LNCaP clone FGC (cell line): ENCODE measurements at regions not wholly inside any gene's neighbourhood (a gene's known extent, or its start where the extent isn't known, plus 50 kb on each side); places are given as distances from the start of the nearest gene placed in this dataset.

Source experiments
- DNase-seq: peaks from one replicate; pipeline ENCODE4 v3.0.0-alpha.2; 2011; ENCODE audit warnings: low read depth
- H3K4me3 ChIP-seq: 2 replicates; pipeline ENCODE4 v1.5.1; 2011; ENCODE audit warnings: mild to moderate bottlenecking, low read depth, low read length, control low read depth
- TF ChIP-seq, protein P1 (sequence below): IDR thresholded peaks from 2 replicates; pipeline ENCODE4 v1.5.1; 2012; ENCODE audit warnings: mild to moderate bottlenecking; ENCODE audit not compliant: control insufficient read depth, insufficient read depth; ENCODE audit errors: extremely low read depth

DNA sequence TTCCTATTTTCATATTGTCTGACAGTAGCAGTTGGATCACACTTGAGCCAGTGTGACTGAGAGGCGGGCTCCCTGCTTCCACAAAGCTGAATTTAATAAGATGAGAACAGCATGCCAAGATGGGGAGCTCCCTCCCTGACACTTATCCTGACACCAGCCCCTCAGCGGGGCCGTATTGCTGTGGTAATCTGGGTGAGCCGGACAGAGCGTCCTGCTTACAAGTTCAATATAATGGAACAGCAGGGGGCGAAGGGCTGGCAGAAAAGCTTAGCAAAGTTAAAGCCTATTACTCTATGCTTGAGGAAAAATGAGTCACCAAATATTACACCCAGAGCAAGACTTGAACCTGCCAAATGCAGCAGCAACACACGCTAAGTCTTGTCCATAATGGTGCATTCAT lies 163.8 kb upstream of the CMC1 start:
- no peak for DNase-seq
- H3K4me3 ChIP-seq = no peak overlapping the region
- TF ChIP-seq, protein P1, sequence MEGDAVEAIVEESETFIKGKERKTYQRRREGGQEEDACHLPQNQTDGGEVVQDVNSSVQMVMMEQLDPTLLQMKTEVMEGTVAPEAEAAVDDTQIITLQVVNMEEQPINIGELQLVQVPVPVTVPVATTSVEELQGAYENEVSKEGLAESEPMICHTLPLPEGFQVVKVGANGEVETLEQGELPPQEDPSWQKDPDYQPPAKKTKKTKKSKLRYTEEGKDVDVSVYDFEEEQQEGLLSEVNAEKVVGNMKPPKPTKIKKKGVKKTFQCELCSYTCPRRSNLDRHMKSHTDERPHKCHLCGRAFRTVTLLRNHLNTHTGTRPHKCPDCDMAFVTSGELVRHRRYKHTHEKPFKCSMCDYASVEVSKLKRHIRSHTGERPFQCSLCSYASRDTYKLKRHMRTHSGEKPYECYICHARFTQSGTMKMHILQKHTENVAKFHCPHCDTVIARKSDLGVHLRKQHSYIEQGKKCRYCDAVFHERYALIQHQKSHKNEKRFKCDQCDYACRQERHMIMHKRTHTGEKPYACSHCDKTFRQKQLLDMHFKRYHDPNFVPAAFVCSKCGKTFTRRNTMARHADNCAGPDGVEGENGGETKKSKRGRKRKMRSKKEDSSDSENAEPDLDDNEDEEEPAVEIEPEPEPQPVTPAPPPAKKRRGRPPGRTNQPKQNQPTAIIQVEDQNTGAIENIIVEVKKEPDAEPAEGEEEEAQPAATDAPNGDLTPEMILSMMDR = peak; percentile 18; the same call in 1 of the 2 replicates

DNA sequence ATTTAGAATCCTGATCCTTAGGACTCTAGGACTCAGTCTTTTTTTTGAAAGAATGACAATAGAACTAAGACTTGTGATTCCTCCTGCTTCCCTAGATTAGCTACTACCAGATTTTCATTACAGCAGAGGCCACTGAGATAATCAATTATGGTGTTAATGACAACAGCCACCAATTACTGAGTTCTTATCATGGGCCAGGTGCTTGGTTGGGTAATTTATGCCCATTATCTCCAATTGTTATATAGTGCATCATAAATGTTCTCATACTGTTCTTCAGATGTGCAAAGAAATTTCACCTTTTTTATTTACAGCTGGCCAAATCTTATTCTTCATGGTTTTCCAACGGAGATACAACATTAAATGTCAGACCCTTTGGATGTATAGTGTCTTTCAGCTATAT lies 162.9 kb upstream of the CMC1 start:
- H3K4me3 ChIP-seq = no peak overlapping the region
- no peak for DNase-seq
- TF ChIP-seq, protein P1 = no peak

DNA sequence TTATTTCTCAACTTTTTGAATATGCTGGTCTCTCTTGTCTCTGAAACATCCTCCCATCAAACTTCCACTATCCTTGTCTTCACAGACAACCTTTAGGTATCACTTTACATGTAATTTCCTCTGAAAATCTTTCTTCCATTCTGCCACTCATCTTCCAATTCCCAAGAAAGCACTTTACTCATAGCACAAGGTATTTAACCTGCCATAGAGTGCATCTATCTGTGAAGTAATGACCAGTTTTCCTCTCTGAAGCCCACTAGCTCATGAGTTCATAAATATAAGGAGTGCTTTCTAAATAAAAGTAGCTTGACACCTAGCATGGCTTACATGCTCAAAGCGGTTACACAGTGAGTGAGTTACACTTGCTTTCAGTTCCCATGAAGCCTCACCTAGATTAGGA lies 160.7 kb upstream of the CMC1 start:
- TF ChIP-seq, protein P1 = no peak
- no peak overlapping the region for H3K4me3 ChIP-seq
- no peak for DNase-seq

DNA sequence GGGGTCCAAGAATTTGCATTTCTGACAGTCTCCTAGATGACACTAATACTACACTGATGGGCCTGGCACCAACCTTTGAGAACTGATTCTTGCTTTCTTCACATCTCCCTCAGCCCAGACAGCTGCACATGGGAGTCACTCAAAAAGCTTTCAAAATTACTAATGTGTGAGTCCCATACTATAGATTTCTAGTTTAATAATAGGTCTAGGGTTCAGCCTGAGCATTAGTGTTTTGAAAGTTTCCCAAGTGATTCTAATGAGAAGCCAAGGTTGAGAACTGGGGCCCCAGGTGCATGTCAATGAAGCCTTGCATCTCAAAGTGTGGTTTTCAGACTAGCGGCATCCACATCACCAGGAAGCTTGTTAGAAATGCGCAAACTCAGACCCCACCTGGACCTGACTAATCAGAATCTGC lies 159.9 kb upstream of the CMC1 start:
- no peak overlapping the region for H3K4me3 ChIP-seq
- no peak for DNase-seq
- TF ChIP-seq, protein P1 = no peak

DNA sequence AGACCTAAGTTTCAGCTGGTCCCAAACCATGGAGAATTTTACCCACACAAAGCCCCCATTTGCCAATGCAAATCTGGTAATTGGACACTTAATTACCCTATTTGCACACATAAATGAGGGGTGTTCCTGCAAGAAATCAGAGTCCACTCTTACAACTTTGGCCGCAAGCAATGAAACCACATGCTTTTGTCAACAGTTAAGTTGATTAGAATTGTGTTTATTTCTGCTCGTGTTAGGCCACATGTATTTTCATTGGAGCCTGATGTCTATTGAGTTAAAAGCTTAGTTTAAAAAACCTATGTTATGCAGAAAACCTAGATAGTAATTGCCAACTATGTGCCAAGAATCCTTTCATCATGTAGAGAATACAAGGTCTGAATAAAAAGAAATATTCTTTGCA lies 153.8 kb upstream of the CMC1 start:
- TF ChIP-seq, protein P1 = no peak
- DNase-seq = no peak
- no peak overlapping the region for H3K4me3 ChIP-seq

DNA sequence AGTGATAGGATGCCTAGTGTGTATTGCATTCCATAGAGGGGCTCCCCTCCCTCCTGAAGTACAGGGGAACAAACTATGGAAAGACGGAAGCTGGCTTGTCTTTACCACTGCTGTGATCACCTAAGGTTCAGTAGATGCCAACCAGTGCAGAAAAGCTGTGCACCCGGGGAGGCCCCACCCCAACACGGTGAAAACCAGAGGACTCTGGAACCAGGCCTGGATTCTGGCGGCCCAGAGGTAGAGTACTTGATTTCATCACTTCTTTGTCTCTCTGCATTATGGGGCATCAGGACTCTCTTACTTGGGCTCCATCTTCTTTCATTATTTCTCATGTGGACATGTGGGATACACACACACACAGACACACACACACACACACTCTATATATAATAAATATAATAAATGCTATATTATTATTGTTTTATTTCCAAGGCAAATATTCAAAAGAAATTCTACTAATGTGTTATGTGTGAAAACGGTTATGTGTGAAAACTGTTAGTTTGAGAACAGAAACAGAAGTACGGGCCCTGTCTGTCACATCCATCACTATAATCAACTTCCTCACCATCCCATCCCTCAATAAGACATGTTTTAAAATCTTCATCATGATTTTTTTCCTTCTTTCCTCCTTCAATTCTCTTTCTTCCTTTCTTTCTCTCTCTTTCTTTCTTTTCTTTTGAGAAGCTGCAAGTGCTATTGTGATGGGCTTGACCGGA lies 152.4 kb upstream of the CMC1 start:
- TF ChIP-seq, protein P1 = no peak
- H3K4me3 ChIP-seq = no peak overlapping the region
- no peak for DNase-seq

DNA sequence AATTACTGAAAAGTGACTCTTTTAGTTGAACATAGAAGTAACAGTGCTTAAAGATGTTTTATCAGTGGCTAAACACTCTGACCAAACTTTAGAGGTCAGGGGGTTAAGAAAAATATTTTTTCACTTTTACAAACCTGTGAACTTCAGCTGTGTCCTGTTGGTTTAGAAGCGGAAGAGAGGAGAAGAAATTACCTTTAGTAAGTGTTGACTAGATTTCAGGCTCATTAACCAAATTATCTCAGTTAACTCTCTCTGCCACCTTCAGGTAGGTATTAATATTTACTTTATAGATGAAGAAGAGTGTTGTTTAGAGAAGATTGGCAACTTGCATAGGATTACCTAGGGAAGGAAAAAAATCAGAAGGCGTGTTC lies 151.9 kb upstream of the CMC1 start:
- TF ChIP-seq, protein P1 = no peak
- DNase-seq = no peak
- H3K4me3 ChIP-seq = no peak overlapping the region
